ENCODE measurements at regions not wholly inside any gene's neighbourhood (a gene's known extent, or its start where the extent isn't known, plus 50 kb on each side); places are given as distances from the start of the nearest gene placed in this dataset.
A peak's percentile ranks its signal among the peaks of the same experiment; 100 is the strongest.

- TF ChIP-seq ZFP91 (CRISPR knock-in tag; IDR thresholded peaks at IDR 0.05; ENCODE audit: borderline replicate concordance) (no peak), JDP2 (CRISPR knock-in tag; IDR thresholded peaks at IDR 0.05; ENCODE audit: borderline replicate concordance) (no peak), FOXP4 (CRISPR knock-in tag; IDR thresholded peaks at IDR 0.05) (peak; percentile 92), RXRA (CRISPR knock-in tag; IDR thresholded peaks at IDR 0.05) (no peak; the same call in 1 of the 2 replicates), LCORL (IDR thresholded peaks at IDR 0.05) (no peak), LCORL (CRISPR knock-in tag; IDR thresholded peaks at IDR 0.05) (no peak), HNF1B (CRISPR knock-in tag; IDR thresholded peaks at IDR 0.05) (no peak), MAZ (IDR thresholded peaks at IDR 0.05; ENCODE audit: borderline replicate concordance, low read depth, low read length) (no peak), MAZ (CRISPR knock-in tag; IDR thresholded peaks at IDR 0.05; ENCODE audit: low read depth) (no peak), POGZ (CRISPR knock-in tag; IDR thresholded peaks at IDR 0.05) (peak; percentile 44; the same call in 1 of the 2 replicates), ZFP36L1 (CRISPR knock-in tag; IDR thresholded peaks at IDR 0.05) (no peak), PHF21A (CRISPR knock-in tag; IDR thresholded peaks at IDR 0.05) (no peak), ZNF777 (CRISPR knock-in tag; IDR thresholded peaks at IDR 0.05) (no peak), ZFY (CRISPR knock-in tag; IDR thresholded peaks at IDR 0.05) (no peak), EEA1 (CRISPR knock-in tag; IDR thresholded peaks at IDR 0.05; ENCODE audit: borderline replicate concordance) (no peak), U2AF2 (IDR thresholded peaks at IDR 0.05; ENCODE audit: low read depth, low read length) (no peak), ZNF616 (CRISPR knock-in tag; IDR thresholded peaks at IDR 0.05; ENCODE audit: low read depth) (no peak), ATF1 (CRISPR knock-in tag; IDR thresholded peaks at IDR 0.05) (no peak), RCOR2 (CRISPR knock-in tag; IDR thresholded peaks at IDR 0.05) (peak; percentile 74), ELF4 (CRISPR knock-in tag; IDR thresholded peaks at IDR 0.05; ENCODE audit: borderline replicate concordance) (no peak), HOXD1 (CRISPR knock-in tag; IDR thresholded peaks at IDR 0.05) (peak; percentile 91; the same call in 1 of the 2 replicates), NR2F1 (CRISPR knock-in tag; IDR thresholded peaks at IDR 0.05) (0 out of 4 replicates have a peak, but pooled peaks of 1 of the 2 experiments have one; percentile 16), FUBP1 (CRISPR knock-in tag; IDR thresholded peaks at IDR 0.05; ENCODE audit: borderline replicate concordance) (no peak)
These were observed 55.1 kb upstream of the MAP4K3 start (continued) for GRCh38 chr2:39492095-39492590.
